ENCODE measurements at regions not wholly inside any gene's neighbourhood (a gene's known extent, or its start where the extent isn't known, plus 50 kb on each side); places are given as distances from the start of the nearest gene placed in this dataset.
A peak's percentile ranks its signal among the peaks of the same experiment; 100 is the strongest.

DNA sequence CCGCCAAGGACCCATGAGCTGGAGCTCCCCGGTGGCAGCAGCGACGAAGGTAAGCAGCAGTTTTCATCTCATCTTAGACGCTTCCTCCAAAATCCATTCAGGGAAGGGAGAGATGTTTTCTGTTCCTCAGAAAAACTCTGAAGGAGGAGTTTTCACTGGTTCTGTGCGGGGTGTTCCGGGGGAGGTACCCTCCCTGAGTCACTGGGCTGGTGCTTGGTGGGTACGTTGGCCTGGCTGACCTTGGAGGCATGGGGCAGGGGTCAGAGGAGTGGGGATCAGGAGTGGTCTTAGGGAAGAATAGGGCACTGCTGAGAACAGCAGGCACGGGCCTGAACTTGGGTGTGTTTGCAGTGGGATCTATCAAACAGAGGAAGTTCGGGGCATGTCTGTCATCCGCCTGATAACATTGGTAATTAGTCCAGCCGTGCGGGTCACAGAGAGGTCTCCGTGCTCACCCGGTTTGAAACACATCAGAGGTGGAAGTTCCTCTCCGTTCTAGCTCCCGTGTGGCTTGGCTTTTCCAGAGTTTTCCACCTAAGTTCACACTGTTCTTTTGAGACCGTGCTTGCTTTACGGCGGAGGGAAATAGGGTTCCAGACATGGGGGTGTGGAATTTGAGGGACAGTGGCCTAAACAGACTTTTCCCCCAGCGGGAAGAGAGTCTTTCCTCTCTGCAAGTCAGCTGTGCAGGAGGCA is 59.6 kb upstream of the CIBAR2 start:
- Mint-ChIP-seq H3K27ac (peak overlapping the region; percentile 90), H3K36me3 (ENCODE audit: insufficient read depth) (no peaks in the 10 kb centered on the region), H3K4me1 (ENCODE audit: low read depth) (peaks cover 52% of the 10 kb centered on the region), H3K4me3 (ENCODE audit: low read depth) (peak overlapping the region; percentile 71), H3K9me3 (ENCODE audit: low read depth) (no peaks in the 10 kb centered on the region), H3K27me3 (peaks cover 38% of the 10 kb centered on the region)
- TF ChIP-seq, protein P1, sequence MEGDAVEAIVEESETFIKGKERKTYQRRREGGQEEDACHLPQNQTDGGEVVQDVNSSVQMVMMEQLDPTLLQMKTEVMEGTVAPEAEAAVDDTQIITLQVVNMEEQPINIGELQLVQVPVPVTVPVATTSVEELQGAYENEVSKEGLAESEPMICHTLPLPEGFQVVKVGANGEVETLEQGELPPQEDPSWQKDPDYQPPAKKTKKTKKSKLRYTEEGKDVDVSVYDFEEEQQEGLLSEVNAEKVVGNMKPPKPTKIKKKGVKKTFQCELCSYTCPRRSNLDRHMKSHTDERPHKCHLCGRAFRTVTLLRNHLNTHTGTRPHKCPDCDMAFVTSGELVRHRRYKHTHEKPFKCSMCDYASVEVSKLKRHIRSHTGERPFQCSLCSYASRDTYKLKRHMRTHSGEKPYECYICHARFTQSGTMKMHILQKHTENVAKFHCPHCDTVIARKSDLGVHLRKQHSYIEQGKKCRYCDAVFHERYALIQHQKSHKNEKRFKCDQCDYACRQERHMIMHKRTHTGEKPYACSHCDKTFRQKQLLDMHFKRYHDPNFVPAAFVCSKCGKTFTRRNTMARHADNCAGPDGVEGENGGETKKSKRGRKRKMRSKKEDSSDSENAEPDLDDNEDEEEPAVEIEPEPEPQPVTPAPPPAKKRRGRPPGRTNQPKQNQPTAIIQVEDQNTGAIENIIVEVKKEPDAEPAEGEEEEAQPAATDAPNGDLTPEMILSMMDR (IDR thresholded peaks at IDR 0.05; ENCODE audit: unreplicated experiment) = no peak
- DNase-seq (ENCODE audit: low spot score, unreplicated experiment) = no peak

DNA sequence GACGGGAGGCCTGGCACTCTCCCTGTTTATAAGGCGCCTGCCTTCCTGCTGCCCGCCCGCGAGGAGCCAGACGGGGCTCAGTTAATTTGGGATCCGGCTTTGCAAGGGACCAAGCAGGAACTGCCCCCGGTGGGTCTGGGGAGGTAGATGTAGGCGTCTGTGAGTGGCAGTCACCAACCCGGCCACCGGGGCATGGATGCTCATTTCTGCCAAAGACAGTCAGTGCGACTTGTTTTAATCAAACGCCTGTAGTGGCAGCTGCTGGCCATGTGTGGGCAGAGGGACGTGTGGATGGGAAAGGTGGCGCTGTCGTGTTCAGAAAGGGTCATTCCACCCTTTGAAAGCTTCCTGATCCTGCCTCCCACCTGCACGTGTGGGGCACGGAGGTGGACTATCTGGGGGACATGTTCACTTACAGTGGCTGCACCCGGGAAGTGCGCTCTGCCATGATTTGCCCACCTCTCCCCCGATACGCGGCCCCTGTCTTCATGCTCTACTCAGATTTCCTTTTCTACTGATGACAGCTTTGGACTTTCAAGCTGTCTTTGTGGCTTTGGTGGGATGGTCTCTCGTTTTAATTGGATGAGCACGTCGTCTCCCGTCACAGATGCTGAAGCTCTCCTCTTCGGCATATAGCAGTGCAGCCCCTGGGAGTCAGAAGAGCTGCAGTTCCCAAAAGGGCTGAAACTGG is 60.3 kb upstream of the CIBAR2 start:
- Mint-ChIP-seq H3K27me3 (peaks cover 43% of the 10 kb centered on the region), H3K36me3 (ENCODE audit: insufficient read depth) (no peaks in the 10 kb centered on the region), H3K27ac (peak overlapping the region; percentile 90), H3K9me3 (ENCODE audit: low read depth) (no peaks in the 10 kb centered on the region), H3K4me1 (ENCODE audit: low read depth) (peaks cover 48% of the 10 kb centered on the region), H3K4me3 (ENCODE audit: low read depth) (peak overlapping the region; percentile 71)
- TF ChIP-seq, protein P1 (IDR thresholded peaks at IDR 0.05; ENCODE audit: unreplicated experiment) = peak; percentile 51
- DNase-seq (ENCODE audit: low spot score, unreplicated experiment) = no peak

DNA sequence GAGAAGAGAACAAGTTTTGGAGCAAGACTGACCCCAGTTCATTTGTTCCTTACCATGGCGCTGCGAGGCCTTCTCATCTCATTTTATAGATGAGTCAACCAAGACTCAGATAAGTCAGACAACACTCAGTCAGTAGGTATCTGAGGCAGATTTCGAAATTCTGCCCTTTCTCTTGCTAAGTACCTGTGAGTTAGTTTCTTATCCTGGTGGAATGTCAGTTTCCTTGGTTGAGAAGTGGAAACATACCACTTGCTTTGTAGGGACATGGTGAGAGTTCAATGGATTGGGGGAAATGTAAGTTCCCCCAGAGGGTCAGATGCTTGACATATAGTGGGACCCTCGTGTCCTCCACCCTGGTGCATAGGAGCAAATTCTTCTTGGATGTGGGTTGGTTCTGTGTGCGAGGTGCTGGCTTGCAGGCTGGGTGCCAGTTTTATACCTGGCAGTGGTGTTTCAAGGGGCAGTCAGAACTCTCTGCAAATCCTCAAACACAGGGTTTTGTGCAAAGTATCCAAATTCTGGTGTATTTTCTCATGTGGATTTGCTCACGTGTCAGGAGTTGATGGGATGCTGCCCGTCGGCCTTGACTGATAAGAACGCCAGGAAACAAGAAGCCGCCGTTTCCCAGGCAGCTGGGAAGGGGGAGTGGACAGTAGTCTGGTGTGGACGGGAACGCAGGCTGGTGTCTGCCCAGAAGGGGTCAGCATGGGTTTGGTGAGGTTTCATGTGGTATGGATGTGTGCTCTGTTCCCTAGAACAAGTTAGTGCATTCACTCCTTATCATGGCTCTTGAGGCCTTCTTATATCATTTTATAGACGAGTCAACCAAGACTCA is 61.1 kb upstream of the CIBAR2 start:
- peak overlapping the region; percentile 71 for H3K4me3 Mint-ChIP-seq (ENCODE audit: low read depth)
- peak overlapping the region; percentile 29 for H3K27ac Mint-ChIP-seq
- TF ChIP-seq, protein P1 (IDR thresholded peaks at IDR 0.05; ENCODE audit: unreplicated experiment) = no peak
- no peaks in the 10 kb centered on the region for H3K9me3 Mint-ChIP-seq (ENCODE audit: low read depth)
- no peak for DNase-seq (ENCODE audit: low spot score, unreplicated experiment)
- H3K27me3 Mint-ChIP-seq = peaks cover 45% of the 10 kb centered on the region
- peaks cover 42% of the 10 kb centered on the region for H3K4me1 Mint-ChIP-seq (ENCODE audit: low read depth)
- H3K36me3 Mint-ChIP-seq (ENCODE audit: insufficient read depth) = no peaks in the 10 kb centered on the region

DNA sequence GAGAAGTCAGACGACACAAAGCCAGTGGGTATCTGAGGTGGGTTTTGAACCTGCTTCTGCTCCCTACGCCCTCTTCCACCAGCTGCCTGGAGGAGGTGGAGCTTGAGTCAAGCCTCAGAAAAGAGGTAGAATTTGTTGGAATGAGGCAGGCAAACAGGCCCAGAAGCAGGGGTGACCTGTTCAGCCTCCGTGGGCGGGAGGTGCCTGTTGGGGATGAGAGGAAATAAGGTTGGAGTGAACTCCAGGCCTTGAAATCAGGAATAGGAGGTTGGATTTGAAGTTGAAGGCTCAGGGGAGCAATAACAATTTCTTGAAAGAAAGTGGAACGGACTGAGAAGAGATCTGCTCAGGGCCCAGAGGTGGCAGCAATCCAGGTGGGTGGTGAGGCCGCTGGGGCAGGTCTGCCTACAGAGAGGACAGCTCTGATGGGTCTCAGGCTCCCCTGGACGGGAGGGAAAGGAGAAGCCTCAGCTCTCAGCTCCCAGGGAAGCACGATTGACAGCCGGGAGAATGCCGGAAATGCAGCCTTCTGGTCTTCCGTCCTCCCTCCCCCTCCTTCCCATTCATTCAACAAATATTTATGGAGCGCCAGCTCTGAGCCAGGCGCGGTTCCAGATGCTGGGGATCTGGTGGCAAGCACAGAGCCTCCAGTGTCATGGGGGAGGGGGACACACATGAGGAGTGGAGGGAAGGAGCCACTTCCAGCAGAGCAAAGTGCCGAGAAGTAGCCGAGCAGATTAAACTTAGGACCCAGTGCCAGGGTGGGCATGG is 61.9 kb upstream of the CIBAR2 start:
- Mint-ChIP-seq H3K4me3 (ENCODE audit: low read depth) (peak overlapping the region; percentile 24), H3K9me3 (ENCODE audit: low read depth) (no peaks in the 10 kb centered on the region), H3K27ac (peak overlapping the region; percentile 75), H3K4me1 (ENCODE audit: low read depth) (peaks cover 39% of the 10 kb centered on the region), H3K27me3 (peaks cover 45% of the 10 kb centered on the region), H3K36me3 (ENCODE audit: insufficient read depth) (no peaks in the 10 kb centered on the region)
- DNase-seq (ENCODE audit: low spot score, unreplicated experiment) = no peak
- TF ChIP-seq, protein P1 (IDR thresholded peaks at IDR 0.05; ENCODE audit: unreplicated experiment) = no peak
